Ectodermal cell (in vitro differentiated cells): ENCODE measurements at regions not wholly inside any gene's neighbourhood (a gene's known extent, or its start where the extent isn't known, plus 50 kb on each side); places are given as distances from the start of the nearest gene placed in this dataset.
"Not testable (repeated sequence)": the region's sequence is repeated elsewhere in the genome, so short reads cannot be mapped to it uniquely, and the experiment has no call there.

Experiments
- H3K27ac ChIP-seq: 2 replicates; pipeline ENCODE4 v1.7.0; 2013; ENCODE audit warnings: mild to moderate bottlenecking, low read depth, low read length; ENCODE audit not compliant: insufficient read depth, poor library complexity, severe bottlenecking
- H3K27me3 ChIP-seq: 2 replicates; pipeline ENCODE4 v1.7.0; 2013; ENCODE audit warnings: mild to moderate bottlenecking, low read length; ENCODE audit not compliant: insufficient read depth, control insufficient read depth, poor library complexity, severe bottlenecking
- H3K36me3 ChIP-seq: one replicate; pipeline ENCODE4 v1.7.0; 2013; ENCODE audit warnings: low read length; ENCODE audit not compliant: control insufficient read depth, insufficient read depth
- H3K4me1 ChIP-seq: one replicate; pipeline ENCODE4 v1.7.0; 2013; ENCODE audit warnings: low read length; ENCODE audit not compliant: control insufficient read depth, insufficient read depth
- H3K4me3 ChIP-seq: 2 replicates; pipeline ENCODE4 v1.7.0; 2013; ENCODE audit warnings: low read depth, low read length, control low read depth; ENCODE audit not compliant: insufficient read depth
- H3K9me3 ChIP-seq: 2 replicates; pipeline ENCODE4 v1.7.0; 2013; ENCODE audit warnings: mild to moderate bottlenecking, low read length, moderate library complexity; ENCODE audit not compliant: control insufficient read depth
- WGBS, 2 experiments: methylation state at CpG; one replicate each; pipeline ENCODE4 v1.1.7; 2013; ENCODE audit warnings: missing lambda C conversion rate in 2 of 2; 5-methylcytosine and 5-hydroxymethylcytosine counted together

GRCh38 chrY:7803737-7804136 is 892.2 kb upstream of the AMELY start:
- whole genome bisulfite sequencing, 2 experiments, result 78 to 92% methylated on average over 1 of the region's 1 CpG

GRCh38 chrY:7796128-7796527 is 884.6 kb upstream of the AMELY start:
- Histone ChIP-seq H3K27ac (no peak overlapping the region), H3K27me3 (no peaks in the 10 kb centered on the region), H3K9me3 (no peaks in the 10 kb centered on the region), H3K36me3 (no peaks in the 10 kb centered on the region), H3K4me1 (no peaks in the 10 kb centered on the region), H3K4me3 (no peak overlapping the region)

More at GRCh38 chrY:7803737-7804136, 892.2 kb upstream of the AMELY start:
- H3K27ac ChIP-seq, result no peak overlapping the region
- no peaks in the 10 kb centered on the region for H3K9me3 ChIP-seq
- no peak overlapping the region for H3K4me3 ChIP-seq
- H3K36me3 ChIP-seq, result no peaks in the 10 kb centered on the region
- no peaks in the 10 kb centered on the region for H3K27me3 ChIP-seq
- no peaks in the 10 kb centered on the region for H3K4me1 ChIP-seq

- no peaks in the 10 kb centered on the region for H3K4me1 ChIP-seq
- H3K27ac ChIP-seq, result no peak overlapping the region
- 74 to 79% methylated on average over 1 of the region's 1 CpG for WGBS, 2 experiments
- H3K9me3 ChIP-seq, result no peaks in the 10 kb centered on the region
- H3K36me3 ChIP-seq, result no peaks in the 10 kb centered on the region
- H3K27me3 ChIP-seq, result no peaks in the 10 kb centered on the region
- H3K4me3 ChIP-seq, result no peak overlapping the region
Observed at GRCh38 chrY:7794441-7794840, 882.9 kb upstream of the AMELY start.

GRCh38 chrY:7793989-7794388 is 882.4 kb upstream of the AMELY start:
- WGBS, 2 experiments, result 100% methylated on average over 1 of the region's 2 CpGs; no CpG with 5 or more reads in 1 of the 2 experiments
- no peak overlapping the region for H3K27ac ChIP-seq

GRCh38 chrY:7792431-7792830 is 880.9 kb upstream of the AMELY start:
- Histone ChIP-seq H3K4me1 (no peaks in the 10 kb centered on the region), H3K9me3 (no peaks in the 10 kb centered on the region), H3K4me3 (no peak overlapping the region), H3K27ac (no peak overlapping the region), H3K27me3 (no peaks in the 10 kb centered on the region), H3K36me3 (no peaks in the 10 kb centered on the region)
- 79 to 83% methylated on average over 2 of the region's 2 CpGs for WGBS, 2 experiments

More at GRCh38 chrY:7793989-7794388, 882.4 kb upstream of the AMELY start:
- Histone ChIP-seq H3K4me3 (no peak overlapping the region), H3K36me3 (no peaks in the 10 kb centered on the region), H3K9me3 (no peaks in the 10 kb centered on the region), H3K4me1 (no peaks in the 10 kb centered on the region), H3K27me3 (no peaks in the 10 kb centered on the region)

GRCh38 chrY:7781501-7781900 is 869.9 kb upstream of the AMELY start:
- Histone ChIP-seq H3K36me3 (no peaks in the 10 kb centered on the region), H3K27me3 (no peaks in the 10 kb centered on the region), H3K9me3 (no peaks in the 10 kb centered on the region), H3K4me1 (no peaks in the 10 kb centered on the region), H3K27ac (no peak overlapping the region), H3K4me3 (no peak overlapping the region)
- 87 to 100% methylated on average over 2 of the region's 2 CpGs for WGBS, 2 experiments

- not testable (repeated sequence) for H3K9me3 ChIP-seq, H3K4me3 ChIP-seq, H3K36me3 ChIP-seq, H3K4me1 ChIP-seq, H3K27ac ChIP-seq, H3K27me3 ChIP-seq
- 82 to 90% methylated on average over 2 of the region's 2 CpGs for whole genome bisulfite sequencing, 2 experiments
Observed at GRCh38 chrY:7775436-7775835, 863.9 kb upstream of the AMELY start.

- no peaks in the 10 kb centered on the region for H3K4me1 ChIP-seq
- H3K27me3 ChIP-seq, result no peaks in the 10 kb centered on the region
- no peak overlapping the region for H3K27ac ChIP-seq
- H3K9me3 ChIP-seq, result no peaks in the 10 kb centered on the region
- H3K36me3 ChIP-seq, result no peaks in the 10 kb centered on the region
- no peak overlapping the region for H3K4me3 ChIP-seq
Observed at GRCh38 chrY:7771771-7772170, 860.2 kb upstream of the AMELY start.

- H3K27ac ChIP-seq, result no peak overlapping the region
- WGBS, 2 experiments, result 80 to 100% methylated on average over 1 of the region's 1 CpG
- H3K9me3 ChIP-seq, result no peaks in the 10 kb centered on the region
Observed at GRCh38 chrY:7769790-7770375, 858.3 kb upstream of the AMELY start.

GRCh38 chrY:7768901-7769300 is 857.3 kb upstream of the AMELY start:
- Histone ChIP-seq H3K4me3 (no peak overlapping the region), H3K4me1 (no peaks in the 10 kb centered on the region), H3K9me3 (no peaks in the 10 kb centered on the region), H3K27ac (no peak overlapping the region), H3K36me3 (no peaks in the 10 kb centered on the region), H3K27me3 (no peaks in the 10 kb centered on the region)
- 79 to 83% methylated on average over 1 of the region's 1 CpG for WGBS, 2 experiments

More at GRCh38 chrY:7769790-7770375, 858.3 kb upstream of the AMELY start:
- Histone ChIP-seq H3K36me3 (no peaks in the 10 kb centered on the region), H3K27me3 (no peaks in the 10 kb centered on the region), H3K4me3 (no peak overlapping the region), H3K4me1 (no peaks in the 10 kb centered on the region)

GRCh38 chrY:7753711-7754110 is 842.2 kb upstream of the AMELY start:
- no peaks in the 10 kb centered on the region for H3K9me3 ChIP-seq
- H3K36me3 ChIP-seq, result no peaks in the 10 kb centered on the region
- H3K4me1 ChIP-seq, result peaks cover 3% of the 10 kb centered on the region
- H3K4me3 ChIP-seq, result no peak overlapping the region
- H3K27me3 ChIP-seq, result no peaks in the 10 kb centered on the region
- WGBS, 2 experiments, result 96 to 98% methylated on average over 2 of the region's 2 CpGs
- H3K27ac ChIP-seq, result no peak overlapping the region
